Upper lobe of left lung (tissue), 6 donors: ENCODE measurements at regions not wholly inside any gene's neighbourhood (a gene's known extent, or its start where the extent isn't known, plus 50 kb on each side); places are given as distances from the start of the nearest gene placed in this dataset.

Source experiments
- ATAC-seq, 2 donors: fragments of 200-7000 bp; cut with Tn5 transposase; one replicate each; pipeline ENCODE4 v1.9.1; 2022; ENCODE audit warnings: mild to moderate bottlenecking in 2 of 2, moderate library complexity in 2 of 2; ENCODE audit not compliant: low FRiP score in 2 of 2
- DNase-seq, 2 donors: peaks; one replicate each; pipeline ENCODE4 v3.0.0-alpha.2; 2019 to 2020
- H3K27ac ChIP-seq, 4 donors: fragments of 200-600 bp; sonication (generic); one replicate each; pipeline ENCODE4 v1.5.1; 2016 to 2019
- H3K27me3 ChIP-seq, 4 donors: fragments of 200-600 bp; sonication (generic); one replicate each; pipeline ENCODE4 v1.5.1; 2017 to 2019
- H3K36me3 ChIP-seq, 4 donors: fragments of 200-600 bp; sonication (generic); one replicate each; pipeline ENCODE4 v1.5.1; 2016 to 2019
- H3K4me1 ChIP-seq, 4 donors: fragments of 200-600 bp; sonication (generic); one replicate each; pipeline ENCODE4 v1.5.1; 2018 to 2019
- H3K4me3 ChIP-seq, 4 donors: fragments of 200-600 bp; sonication (generic); one replicate each; pipeline ENCODE4 v1.5.1; 2017 to 2019; ENCODE audit warnings: mild to moderate bottlenecking in 2 of 4, moderate library complexity in 1 of 4
- H3K9me3 ChIP-seq, 4 donors: fragments of 200-600 bp; sonication (generic); one replicate each; pipeline ENCODE4 v1.5.1; 2018 to 2019
- CTCF ChIP-seq, 6 experiments: fragments of 450-650 bp in 4 of 6; fragments of 200-600 bp in 2 of 6; sonication (generic) in 2 of 6; IDR thresholded peaks; one replicate each; pipeline ENCODE4 v1.5.1; 2016 to 2019; ENCODE audit warnings: antibody characterized with exemption in 6 of 6
- EP300 ChIP-seq, 4 donors: sonication (generic); formaldehyde crosslinking; IDR thresholded peaks; one replicate each; pipeline ENCODE4 v1.5.1; 2017; ENCODE audit warnings: antibody characterized with exemption in 4 of 4, control low read depth in 2 of 4
- POLR2A ChIP-seq, 4 donors: fragments of 450-650 bp; IDR thresholded peaks; one replicate each; pipeline ENCODE4 v1.5.1; 2016 to 2017; ENCODE audit warnings: antibody characterized with exemption in 4 of 4, mild to moderate bottlenecking in 2 of 4
- POLR2AphosphoS5 ChIP-seq, 2 donors: sonication (generic); formaldehyde crosslinking; IDR thresholded peaks; one replicate each; pipeline ENCODE4 v1.5.1; 2017; ENCODE audit warnings: antibody characterized with exemption in 2 of 2
- WGBS, 2 donors: methylation state at CpG; one replicate each; pipeline ENCODE4 v1.1.5; 2017 to 2018; 5-methylcytosine and 5-hydroxymethylcytosine counted together
- donor health status: DM: no; HTN: no; CAD: no; lungs with moderate emphysema.
- donor health status: DM: no; HTN: yes; CAD: no; lungs with severe emphysema.

- WGBS, 2 donors, result 81 to 87% methylated on average over 6 to 9 of the region's 9 CpGs
- TF ChIP-seq CTCF (IDR thresholded peaks at IDR 0.05), result no peak
- no peak for TF ChIP-seq POLR2A (IDR thresholded peaks at IDR 0.05)
- no peak for TF ChIP-seq EP300 (IDR thresholded peaks at IDR 0.05)
- no peak for TF ChIP-seq POLR2AphosphoS5 (IDR thresholded peaks at IDR 0.05)
Measured at GRCh38 chr18:47520263-47520662, 268.8 kb upstream of the SKOR2 start.

GRCh38 chr18:47519706-47520105 is 268.2 kb upstream of the SKOR2 start:
- H3K36me3 ChIP-seq, result no peaks in the 10 kb centered on the region
- H3K9me3 ChIP-seq, result no peaks in the 10 kb centered on the region
- H3K4me3 ChIP-seq, result no peak overlapping the region
- ATAC-seq (no peak), DNase-seq (no peak)
- H3K27ac ChIP-seq, result no peak overlapping the region
- no peaks in the 10 kb centered on the region for H3K4me1 ChIP-seq
- H3K27me3 ChIP-seq, result no peaks in the 10 kb centered on the region
- TF ChIP-seq POLR2AphosphoS5 (IDR thresholded peaks at IDR 0.05) (no peak), CTCF (IDR thresholded peaks at IDR 0.05) (no peak), POLR2A (IDR thresholded peaks at IDR 0.05) (no peak), EP300 (IDR thresholded peaks at IDR 0.05) (no peak)

More at GRCh38 chr18:47520263-47520662, 268.8 kb upstream of the SKOR2 start:
- H3K4me3 ChIP-seq, result no peak overlapping the region
- H3K27me3 ChIP-seq, result no peaks in the 10 kb centered on the region
- ATAC-seq (no peak), DNase-seq (no peak)
- H3K36me3 ChIP-seq, result no peaks in the 10 kb centered on the region
- no peaks in the 10 kb centered on the region for H3K9me3 ChIP-seq
- H3K27ac ChIP-seq, result no peak overlapping the region
- no peaks in the 10 kb centered on the region for H3K4me1 ChIP-seq

- Histone ChIP-seq H3K36me3 (no peaks in the 10 kb centered on the region), H3K4me3 (no peak overlapping the region), H3K27ac (no peak overlapping the region), H3K4me1 (no peaks in the 10 kb centered on the region), H3K9me3 (no peaks in the 10 kb centered on the region), H3K27me3 (no peaks in the 10 kb centered on the region)
- 56 to 83% methylated on average over 5 of the region's 5 CpGs for WGBS, 2 donors
- ATAC-seq, result no peak
- TF ChIP-seq EP300 (IDR thresholded peaks at IDR 0.05) (no peak), POLR2A (IDR thresholded peaks at IDR 0.05) (no peak), CTCF (IDR thresholded peaks at IDR 0.05) (no peak), POLR2AphosphoS5 (IDR thresholded peaks at IDR 0.05) (no peak)
- no peak for DNase-seq
Measured at GRCh38 chr18:47519277-47519676, 267.8 kb upstream of the SKOR2 start.

- TF ChIP-seq POLR2A (IDR thresholded peaks at IDR 0.05) (no peak), EP300 (IDR thresholded peaks at IDR 0.05) (no peak), POLR2AphosphoS5 (IDR thresholded peaks at IDR 0.05) (no peak), CTCF (IDR thresholded peaks at IDR 0.05) (no peak)
- Histone ChIP-seq H3K9me3 (no peaks in the 10 kb centered on the region), H3K27ac (no peak overlapping the region), H3K27me3 (no peaks in the 10 kb centered on the region), H3K36me3 (no peaks in the 10 kb centered on the region), H3K4me1 (no peaks in the 10 kb centered on the region), H3K4me3 (no peak overlapping the region)
- 71 to 77% methylated on average over 3 of the region's 3 CpGs for WGBS, 2 donors
- DNase-seq (no peak), ATAC-seq (no peak)
Measured at GRCh38 chr18:47513614-47514013, 262.2 kb upstream of the SKOR2 start.

- ATAC-seq (no peak), DNase-seq (no peak)
- H3K36me3 ChIP-seq, result no peaks in the 10 kb centered on the region
- H3K27ac ChIP-seq, result no peak overlapping the region
- WGBS, 2 donors, result 89 to 90% methylated on average over 13 of the region's 13 CpGs
- no peak for TF ChIP-seq EP300 (IDR thresholded peaks at IDR 0.05)
- TF ChIP-seq CTCF (IDR thresholded peaks at IDR 0.05), result no peak
- TF ChIP-seq POLR2A (IDR thresholded peaks at IDR 0.05), result no peak
- no peak for TF ChIP-seq POLR2AphosphoS5 (IDR thresholded peaks at IDR 0.05)
- no peaks in the 10 kb centered on the region for H3K9me3 ChIP-seq
- no peaks in the 10 kb centered on the region for H3K27me3 ChIP-seq
- H3K4me1 ChIP-seq, result no peaks in the 10 kb centered on the region
- H3K4me3 ChIP-seq, result no peak overlapping the region
Measured at GRCh38 chr18:47512726-47513435, 261.4 kb upstream of the SKOR2 start.
